ENCODE measurements at regions not wholly inside any gene's neighbourhood (a gene's known extent, or its start where the extent isn't known, plus 50 kb on each side); places are given as distances from the start of the nearest gene placed in this dataset.

DNA sequence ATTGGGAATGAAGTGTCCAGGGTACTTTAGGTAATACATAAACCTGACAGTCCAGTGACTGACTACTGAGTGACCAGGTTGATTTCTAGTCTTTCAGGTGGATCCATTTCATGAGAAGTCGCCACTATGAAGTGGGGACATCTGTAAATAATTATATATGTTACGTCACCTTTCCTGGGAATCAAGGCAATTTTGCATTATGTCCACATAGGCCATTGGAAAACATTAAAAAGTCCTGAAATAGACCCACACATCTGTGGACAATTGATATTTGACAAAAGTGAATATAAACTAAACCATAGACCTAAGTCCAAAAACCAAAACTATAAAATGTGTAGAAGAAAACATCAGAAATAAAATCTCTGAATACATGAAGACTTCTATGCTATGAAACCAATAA lies 231.5 kb downstream of the C6orf118 start:
- TF ChIP-seq, protein P1, sequence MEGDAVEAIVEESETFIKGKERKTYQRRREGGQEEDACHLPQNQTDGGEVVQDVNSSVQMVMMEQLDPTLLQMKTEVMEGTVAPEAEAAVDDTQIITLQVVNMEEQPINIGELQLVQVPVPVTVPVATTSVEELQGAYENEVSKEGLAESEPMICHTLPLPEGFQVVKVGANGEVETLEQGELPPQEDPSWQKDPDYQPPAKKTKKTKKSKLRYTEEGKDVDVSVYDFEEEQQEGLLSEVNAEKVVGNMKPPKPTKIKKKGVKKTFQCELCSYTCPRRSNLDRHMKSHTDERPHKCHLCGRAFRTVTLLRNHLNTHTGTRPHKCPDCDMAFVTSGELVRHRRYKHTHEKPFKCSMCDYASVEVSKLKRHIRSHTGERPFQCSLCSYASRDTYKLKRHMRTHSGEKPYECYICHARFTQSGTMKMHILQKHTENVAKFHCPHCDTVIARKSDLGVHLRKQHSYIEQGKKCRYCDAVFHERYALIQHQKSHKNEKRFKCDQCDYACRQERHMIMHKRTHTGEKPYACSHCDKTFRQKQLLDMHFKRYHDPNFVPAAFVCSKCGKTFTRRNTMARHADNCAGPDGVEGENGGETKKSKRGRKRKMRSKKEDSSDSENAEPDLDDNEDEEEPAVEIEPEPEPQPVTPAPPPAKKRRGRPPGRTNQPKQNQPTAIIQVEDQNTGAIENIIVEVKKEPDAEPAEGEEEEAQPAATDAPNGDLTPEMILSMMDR (IDR thresholded peaks at IDR 0.05), result no peak
- TF ChIP-seq POLR2AphosphoS5 (IDR thresholded peaks at IDR 0.05; ENCODE audit: insufficient read depth in 1 of 2, low read depth in 1 of 2), result no peak
